SU-DHL-6 (cell line): ENCODE measurements at regions not wholly inside any gene's neighbourhood (a gene's known extent, or its start where the extent isn't known, plus 50 kb on each side); places are given as distances from the start of the nearest gene placed in this dataset.

Source experiments
- H2AFZ ChIP-seq: fragments of 200-600 bp; sonication (generic); 2 replicates; pipeline ENCODE4 v1.6.1; 2014; ENCODE audit warnings: low read depth, mild to moderate bottlenecking, moderate library complexity, mixed read lengths, antibody characterized with exemption, low read length; ENCODE audit not compliant: severe bottlenecking
- H3F3A ChIP-seq: fragments of 200-600 bp; shearing (Covaris generic); 2 replicates; pipeline ENCODE4 v1.6.0; 2016; ENCODE audit warnings: antibody characterized with exemption, mild to moderate bottlenecking; ENCODE audit not compliant: insufficient read depth
- H3K27ac ChIP-seq: fragments of 200-600 bp; sonication (generic); 2 replicates; pipeline ENCODE4 v1.5.1; 2016; ENCODE audit warnings: low read depth, mild to moderate bottlenecking, low read length, moderate library complexity, mixed read lengths
- H3K27me3 ChIP-seq: fragments of 200-600 bp; sonication (generic), shearing (Covaris generic); 2 replicates; pipeline ENCODE4 v1.6.0; 2014; ENCODE audit warnings: mild to moderate bottlenecking, low read length
- H3K36me3 ChIP-seq: fragments of 200-600 bp; sonication (generic); 2 replicates; pipeline ENCODE4 v1.6.1; 2014; ENCODE audit warnings: mild to moderate bottlenecking, low read length, mixed read lengths
- H3K4me2 ChIP-seq: fragments of 300-600, 200-600 bp; shearing (Covaris generic), sonication (generic); 2 replicates; pipeline ENCODE4 v1.6.0; 2014; ENCODE audit warnings: low read length, low read depth, mild to moderate bottlenecking; ENCODE audit not compliant: poor library complexity, severe bottlenecking
- H3K4me3 ChIP-seq: fragments of 200-600 bp; sonication (generic); 2 replicates; pipeline ENCODE4 v1.5.1; 2014; ENCODE audit warnings: antibody characterized with exemption, low read length, mild to moderate bottlenecking, mixed read lengths; ENCODE audit not compliant: insufficient read depth, poor library complexity, severe bottlenecking
- H3K79me2 ChIP-seq: fragments of 200-600 bp; sonication (generic); 2 replicates; pipeline ENCODE4 v1.6.1; 2014; ENCODE audit warnings: mild to moderate bottlenecking, low read length, moderate library complexity; ENCODE audit not compliant: insufficient read depth
- H3K9ac ChIP-seq: fragments of 200-600 bp; sonication (generic); 2 replicates; pipeline ENCODE4 v1.7.0; 2014; ENCODE audit warnings: mild to moderate bottlenecking, low read length
- H3K9me2 ChIP-seq: fragments of 200-600 bp; sonication (generic); replicated peaks from 2 replicates; pipeline ENCODE4 v1.6.1; 2014; ENCODE audit warnings: low read length; ENCODE audit not compliant: insufficient read depth
- H3K9me3 ChIP-seq: fragments of 200-600 bp; sonication (generic); 2 replicates; pipeline ENCODE4 v1.6.1; 2014; ENCODE audit warnings: low read length, mixed read lengths; ENCODE audit not compliant: insufficient read depth
- H4K20me1 ChIP-seq: fragments of 200-600 bp; sonication (generic); 2 replicates; pipeline ENCODE4 v1.6.1; 2014; ENCODE audit warnings: low read depth, mild to moderate bottlenecking, antibody characterized with exemption, low read length, moderate library complexity, mixed read lengths
- CTCF ChIP-seq: fragments of 200-600 bp; sonication (generic); IDR thresholded peaks from one replicate; pipeline ENCODE4 v1.5.1; 2017; ENCODE audit warnings: antibody characterized with exemption, mild to moderate bottlenecking, low read length, moderate library complexity; ENCODE audit not compliant: insufficient read depth, poor library complexity, severe bottlenecking
- EZH2phosphoT487 ChIP-seq: fragments of 200-600 bp; sonication (generic), shearing (Covaris generic); conservative IDR thresholded peaks from 2 replicates; pipeline ENCODE4 v1.6.1; 2018; ENCODE audit warnings: mild to moderate bottlenecking, antibody characterized with exemption, low read length, moderate library complexity, mixed read lengths

- H3K36me3 ChIP-seq, result no peaks in the 10 kb centered on the region
- no peaks in the 10 kb centered on the region for H4K20me1 ChIP-seq
- no peak overlapping the region for H3K9ac ChIP-seq
- TF ChIP-seq CTCF (no peak), EZH2phosphoT487 (no peak)
- no peak overlapping the region for H2AFZ ChIP-seq
- no peaks in the 10 kb centered on the region for H3K27me3 ChIP-seq
- H3K9me2 ChIP-seq, result no peaks in the 10 kb centered on the region
- no peaks in the 10 kb centered on the region for H3K9me3 ChIP-seq
- no peak overlapping the region for H3K27ac ChIP-seq
- H3F3A ChIP-seq, result no peaks in the 10 kb centered on the region
- H3K4me2 ChIP-seq, result no peak overlapping the region
- H3K79me2 ChIP-seq, result no peaks in the 10 kb centered on the region
- H3K4me3 ChIP-seq, result no peak overlapping the region
These were observed 124.4 kb upstream of the IRF2BP2 start for GRCh38 chr1:234734412-234734835.

- H3K9me2 ChIP-seq, result no peaks in the 10 kb centered on the region
These were observed 123.4 kb upstream of the IRF2BP2 start for GRCh38 chr1:234733427-234733826.

DNA sequence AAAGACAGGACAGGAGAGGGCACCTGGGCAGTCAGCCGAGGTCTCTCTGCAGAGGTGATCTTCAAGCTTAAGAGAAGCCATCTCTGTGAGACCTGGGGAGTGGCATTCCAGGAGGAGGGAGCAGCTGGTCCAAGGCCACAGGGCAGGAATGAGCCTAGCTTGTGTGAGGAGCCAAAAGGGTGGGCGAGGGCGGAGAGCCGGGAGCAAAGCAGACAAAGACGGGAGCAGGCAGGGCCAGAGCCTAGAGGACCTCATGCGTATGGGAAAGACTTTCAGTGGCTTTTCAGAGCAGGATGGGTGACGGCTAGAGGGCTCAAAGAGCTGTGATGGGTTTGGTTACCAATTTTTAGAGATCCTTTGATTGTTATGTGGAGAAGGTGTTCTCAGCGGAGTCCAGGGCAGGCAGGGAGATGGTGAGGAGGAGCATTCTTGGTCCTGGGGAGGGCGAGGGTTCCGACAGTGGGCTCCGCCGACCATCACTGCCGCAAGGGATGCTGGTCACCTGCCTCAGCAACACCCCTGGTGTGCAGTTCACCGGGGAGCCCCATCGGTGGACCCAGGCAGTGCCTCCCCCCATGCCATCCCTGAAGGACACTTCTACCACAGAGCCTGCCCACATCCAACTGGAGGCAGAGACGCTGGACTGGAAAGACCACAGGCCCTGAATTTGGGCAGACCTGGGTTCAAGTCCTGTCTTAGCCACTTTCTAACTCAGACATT lies 122.9 kb upstream of the IRF2BP2 start:
- no peaks in the 10 kb centered on the region for H4K20me1 ChIP-seq
- H3K27me3 ChIP-seq, result no peaks in the 10 kb centered on the region
- no peak overlapping the region for H2AFZ ChIP-seq
- no peaks in the 10 kb centered on the region for H3K36me3 ChIP-seq
- H3K4me3 ChIP-seq, result no peak overlapping the region
- no peak overlapping the region for H3K9ac ChIP-seq
- no peak overlapping the region for H3K4me2 ChIP-seq
- no peaks in the 10 kb centered on the region for H3K9me2 ChIP-seq
- no peaks in the 10 kb centered on the region for H3F3A ChIP-seq
- no peaks in the 10 kb centered on the region for H3K79me2 ChIP-seq
- no peaks in the 10 kb centered on the region for H3K9me3 ChIP-seq
- TF ChIP-seq CTCF (no peak), EZH2phosphoT487 (no peak)
- no peak overlapping the region for H3K27ac ChIP-seq

More at GRCh38 chr1:234733427-234733826, 123.4 kb upstream of the IRF2BP2 start:
- Histone ChIP-seq H3K4me2 (no peak overlapping the region), H3F3A (no peaks in the 10 kb centered on the region), H3K36me3 (no peaks in the 10 kb centered on the region), H3K79me2 (no peaks in the 10 kb centered on the region), H2AFZ (no peak overlapping the region), H3K27me3 (no peaks in the 10 kb centered on the region), H3K9me3 (no peaks in the 10 kb centered on the region), H3K9ac (no peak overlapping the region), H3K27ac (no peak overlapping the region), H4K20me1 (no peaks in the 10 kb centered on the region), H3K4me3 (no peak overlapping the region)
- TF ChIP-seq EZH2phosphoT487 (no peak), CTCF (no peak)
